Bronchial epithelial cell (primary cell): ENCODE measurements at regions not wholly inside any gene's neighbourhood (a gene's known extent, or its start where the extent isn't known, plus 50 kb on each side); places are given as distances from the start of the nearest gene placed in this dataset.
"Not testable (repeated sequence)": the region's sequence is repeated elsewhere in the genome, so short reads cannot be mapped to it uniquely, and the experiment has no call there.

Experiments
- DNase-seq: peaks from one replicate; pipeline ENCODE4 v3.0.0-alpha.2; 2010; ENCODE audit warnings: low read depth
- FAIRE-seq: peaks from 2 replicates; lab custom pipeline; 2011; peaks lifted over from hg19 to GRCh38; lab: Jason Lieb, UNC
- H3K27me3 ChIP-seq: 2 replicates; pipeline ENCODE4 v1.5.1; 2011; ENCODE audit warnings: low read length; ENCODE audit not compliant: control insufficient read depth, insufficient read depth
- H3K36me3 ChIP-seq: 2 replicates; pipeline ENCODE4 v1.5.1; 2011; ENCODE audit warnings: low read length; ENCODE audit not compliant: control insufficient read depth, insufficient read depth
- H3K4me3 ChIP-seq: 2 replicates; pipeline ENCODE4 v1.5.1; 2011; ENCODE audit warnings: mild to moderate bottlenecking, low read depth, low read length, control low read depth
- TF ChIP-seq, protein P1 (sequence below): IDR thresholded peaks from 2 replicates; pipeline ENCODE4 v1.5.1; 2011; ENCODE audit warnings: mild to moderate bottlenecking, moderate library complexity, low read length, control low read depth, inconsistent platforms; ENCODE audit not compliant: insufficient read depth, severe bottlenecking

DNA sequence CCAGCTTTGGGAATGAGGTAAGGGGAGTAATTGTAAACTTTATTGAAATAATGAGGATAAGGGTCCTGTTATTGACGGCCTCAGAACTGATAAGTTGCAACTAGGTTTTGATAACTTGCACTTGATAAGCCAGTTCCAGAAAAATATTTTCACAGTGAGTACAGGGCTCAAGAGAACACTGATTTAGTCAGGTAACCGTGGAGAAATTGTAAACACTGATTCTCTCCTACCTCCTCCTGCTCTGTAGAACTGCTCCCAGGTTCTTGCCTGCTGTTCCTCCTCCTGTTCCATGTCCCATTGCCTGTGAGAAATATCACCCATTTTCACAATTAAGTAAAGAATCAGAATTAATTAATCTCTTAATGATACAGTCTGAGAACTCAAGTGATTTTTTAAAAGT lies 55.0 kb upstream of the CXXC4 start:
- FAIRE-seq (no peak), DNase-seq (no peak)
- TF ChIP-seq, protein P1, sequence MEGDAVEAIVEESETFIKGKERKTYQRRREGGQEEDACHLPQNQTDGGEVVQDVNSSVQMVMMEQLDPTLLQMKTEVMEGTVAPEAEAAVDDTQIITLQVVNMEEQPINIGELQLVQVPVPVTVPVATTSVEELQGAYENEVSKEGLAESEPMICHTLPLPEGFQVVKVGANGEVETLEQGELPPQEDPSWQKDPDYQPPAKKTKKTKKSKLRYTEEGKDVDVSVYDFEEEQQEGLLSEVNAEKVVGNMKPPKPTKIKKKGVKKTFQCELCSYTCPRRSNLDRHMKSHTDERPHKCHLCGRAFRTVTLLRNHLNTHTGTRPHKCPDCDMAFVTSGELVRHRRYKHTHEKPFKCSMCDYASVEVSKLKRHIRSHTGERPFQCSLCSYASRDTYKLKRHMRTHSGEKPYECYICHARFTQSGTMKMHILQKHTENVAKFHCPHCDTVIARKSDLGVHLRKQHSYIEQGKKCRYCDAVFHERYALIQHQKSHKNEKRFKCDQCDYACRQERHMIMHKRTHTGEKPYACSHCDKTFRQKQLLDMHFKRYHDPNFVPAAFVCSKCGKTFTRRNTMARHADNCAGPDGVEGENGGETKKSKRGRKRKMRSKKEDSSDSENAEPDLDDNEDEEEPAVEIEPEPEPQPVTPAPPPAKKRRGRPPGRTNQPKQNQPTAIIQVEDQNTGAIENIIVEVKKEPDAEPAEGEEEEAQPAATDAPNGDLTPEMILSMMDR = no peak
- no peak overlapping the region for H3K4me3 ChIP-seq
- H3K36me3 ChIP-seq = no peaks in the 10 kb centered on the region
- no peaks in the 10 kb centered on the region for H3K27me3 ChIP-seq

DNA sequence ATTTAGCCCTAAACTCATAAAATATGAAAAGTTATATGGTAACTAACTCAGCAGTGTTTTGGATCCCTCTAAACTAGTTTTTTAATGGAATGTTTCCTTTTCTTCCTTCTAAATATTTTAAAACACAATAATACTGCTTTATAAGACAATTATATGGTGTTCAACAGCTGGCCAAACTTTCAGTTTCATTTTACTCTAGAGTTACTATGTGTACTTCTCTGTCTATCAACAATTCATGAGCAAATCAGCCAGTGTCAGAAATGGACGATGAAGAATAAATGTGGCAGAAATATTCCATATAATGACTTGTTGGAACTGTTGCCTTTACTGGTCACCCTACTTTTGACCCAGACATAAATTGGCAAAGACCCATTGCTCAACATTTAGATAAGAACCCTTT lies 64.8 kb upstream of the CXXC4 start:
- no peaks in the 10 kb centered on the region for H3K36me3 ChIP-seq
- FAIRE-seq (no peak), DNase-seq (no peak)
- TF ChIP-seq, protein P1 = no peak
- no peaks in the 10 kb centered on the region for H3K27me3 ChIP-seq
- no peak overlapping the region for H3K4me3 ChIP-seq

DNA sequence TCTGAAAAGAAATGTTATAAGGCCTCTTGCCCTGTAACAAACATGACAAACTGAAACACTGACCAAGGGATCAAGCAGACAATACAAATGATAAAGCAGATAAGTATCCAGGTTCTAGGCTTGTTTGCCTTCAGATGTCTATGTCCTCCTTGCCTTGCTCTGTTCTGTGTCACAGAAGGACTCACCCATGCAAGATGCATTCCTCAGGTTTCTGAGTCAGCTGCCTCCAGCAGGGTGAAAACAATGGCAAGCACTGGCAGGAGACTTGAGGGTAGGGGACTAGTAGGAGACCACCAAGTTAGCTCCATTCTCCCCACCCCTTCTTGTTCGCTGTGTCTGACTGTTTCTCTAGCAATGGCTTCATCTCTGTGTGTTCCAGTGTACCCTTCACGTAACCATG lies 76.6 kb upstream of the CXXC4 start:
- H3K36me3 ChIP-seq = no peaks in the 10 kb centered on the region
- peak; percentile 48 for DNase-seq
- H3K27me3 ChIP-seq = no peaks in the 10 kb centered on the region
- H3K4me3 ChIP-seq = no peak overlapping the region
- TF ChIP-seq, protein P1 = no peak
- FAIRE-seq = no peak

DNA sequence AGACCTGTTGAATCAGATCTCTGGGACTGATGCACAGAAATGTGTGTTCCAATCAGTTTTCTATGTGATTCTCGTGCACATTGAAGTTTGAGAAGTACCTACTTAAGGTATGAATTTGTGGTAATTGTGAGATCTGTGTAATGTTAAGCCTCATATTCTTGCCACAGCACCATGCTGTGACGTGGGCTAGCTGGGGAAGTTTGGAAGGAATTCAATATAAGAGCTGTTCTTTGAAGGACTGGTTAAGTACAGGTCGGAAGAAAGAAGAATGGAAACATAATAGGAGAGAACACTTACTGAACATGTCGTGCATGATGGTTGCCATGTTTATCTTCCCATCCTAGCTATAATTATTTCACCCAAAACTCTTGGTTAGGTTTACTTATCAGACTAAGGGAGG lies 79.7 kb upstream of the CXXC4 start:
- no peak for DNase-seq
- no peak for FAIRE-seq
- H3K27me3 ChIP-seq = no peaks in the 10 kb centered on the region

DNA sequence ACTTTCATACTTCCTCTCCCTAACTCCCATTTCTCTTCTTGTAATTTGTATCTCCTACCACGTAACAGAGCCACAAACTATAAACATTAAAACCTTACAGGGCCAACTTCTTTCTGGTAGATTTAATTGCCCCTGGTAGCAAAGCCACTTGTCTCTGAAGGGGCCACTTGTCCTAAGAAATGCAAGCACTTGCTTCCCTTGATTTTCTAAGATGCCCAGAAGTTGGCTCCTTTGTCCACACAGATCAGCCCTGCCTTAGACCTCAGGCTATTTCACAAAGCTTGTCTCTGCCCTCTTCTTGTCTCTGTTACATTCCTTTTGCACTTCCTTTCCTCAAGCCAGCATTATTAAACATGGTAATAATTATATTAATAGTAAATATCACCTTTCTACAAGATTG lies 80.6 kb upstream of the CXXC4 start:
- no peaks in the 10 kb centered on the region for H3K36me3 ChIP-seq
- TF ChIP-seq, protein P1 = no peak
- no peaks in the 10 kb centered on the region for H3K27me3 ChIP-seq
- no peak overlapping the region for H3K4me3 ChIP-seq
- FAIRE-seq = no peak
- DNase-seq = no peak

More for the DNA sequence above, 79.7 kb upstream of the CXXC4 start:
- TF ChIP-seq, protein P1 = no peak
- H3K36me3 ChIP-seq = no peaks in the 10 kb centered on the region
- no peak overlapping the region for H3K4me3 ChIP-seq

DNA sequence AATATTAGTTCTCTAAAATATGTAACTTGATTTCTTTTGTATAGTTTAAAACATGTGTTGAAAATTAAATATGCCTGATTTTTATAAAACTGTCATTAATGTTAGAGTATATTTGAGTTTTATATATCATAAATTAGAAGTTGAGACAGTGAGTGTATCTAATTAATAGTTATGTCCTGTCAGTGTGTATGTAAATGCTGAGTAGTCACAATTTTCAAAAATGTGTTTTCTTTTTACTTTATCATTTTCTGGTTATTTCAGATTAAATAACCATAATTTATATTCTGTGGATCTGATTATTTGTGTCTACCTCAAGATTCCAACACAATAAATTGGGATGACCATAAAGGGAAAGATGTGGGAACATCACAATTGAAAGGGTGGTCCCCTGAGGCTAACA lies 82.7 kb upstream of the CXXC4 start:
- Histone ChIP-seq H3K36me3 (no peaks in the 10 kb centered on the region), H3K27me3 (no peaks in the 10 kb centered on the region), H3K4me3 (no peak overlapping the region)
- TF ChIP-seq, protein P1 = no peak
- no peak for DNase-seq
- FAIRE-seq = no peak

DNA sequence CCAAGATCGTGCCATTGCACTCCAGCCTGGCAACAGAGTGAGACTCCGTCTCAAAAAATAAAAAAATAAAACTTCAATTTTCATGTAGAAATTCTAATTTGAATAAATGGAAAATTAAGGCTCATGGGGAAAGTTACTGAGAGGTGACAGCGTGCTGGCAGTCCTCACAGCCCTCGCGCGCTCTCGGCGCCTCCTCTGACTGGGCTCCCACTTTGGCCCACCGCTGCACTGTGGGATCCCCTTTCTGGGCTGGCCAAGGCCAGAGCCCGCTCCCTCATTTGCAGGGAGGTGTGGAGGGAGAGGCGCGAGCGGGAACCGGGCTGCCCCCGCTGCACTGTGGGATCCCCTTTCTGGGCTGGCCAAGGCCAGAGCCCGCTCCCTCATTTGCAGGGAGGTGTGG lies 86.8 kb upstream of the CXXC4 start:
- not testable (repeated sequence) for H3K27me3 ChIP-seq, FAIRE-seq, H3K4me3 ChIP-seq, H3K36me3 ChIP-seq, DNase-seq

DNA sequence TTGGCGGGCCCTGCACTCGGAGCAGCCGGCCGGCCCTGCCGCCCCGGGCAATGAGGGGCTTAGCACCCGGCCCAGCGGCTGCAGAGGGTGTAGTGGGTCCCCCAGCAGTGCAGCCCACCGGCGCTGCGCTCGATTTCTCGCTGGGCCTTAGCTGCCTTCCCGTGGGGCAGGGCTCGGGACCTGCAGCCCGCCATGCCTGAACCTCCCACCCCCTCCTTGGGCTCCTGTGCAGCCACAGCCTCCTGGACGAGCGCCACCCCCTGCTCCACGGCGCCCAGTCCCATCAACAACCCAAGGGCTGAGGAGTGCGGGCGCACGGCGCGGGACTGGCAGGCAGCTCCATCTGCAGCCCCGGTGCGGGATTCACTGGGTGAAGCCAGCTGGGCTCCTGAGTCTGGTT lies 87.4 kb upstream of the CXXC4 start:
- not testable (repeated sequence) for H3K27me3 ChIP-seq, FAIRE-seq, H3K36me3 ChIP-seq, H3K4me3 ChIP-seq, DNase-seq
